GM19463 (cell line): ENCODE measurements at regions not wholly inside any gene's neighbourhood (a gene's known extent, or its start where the extent isn't known, plus 50 kb on each side); places are given as distances from the start of the nearest gene placed in this dataset.
"Not testable (repeated sequence)": the region's sequence is repeated elsewhere in the genome, so short reads cannot be mapped to it uniquely, and the experiment has no call there.

Experiments
- ATAC-seq: cut with Tn5 transposase; IDR thresholded peaks from one replicate; pipeline ENCODE4 v1.9.1; 2021; ENCODE audit warnings: mild to moderate bottlenecking, moderate library complexity; ENCODE audit not compliant: unreplicated experiment

DNA sequence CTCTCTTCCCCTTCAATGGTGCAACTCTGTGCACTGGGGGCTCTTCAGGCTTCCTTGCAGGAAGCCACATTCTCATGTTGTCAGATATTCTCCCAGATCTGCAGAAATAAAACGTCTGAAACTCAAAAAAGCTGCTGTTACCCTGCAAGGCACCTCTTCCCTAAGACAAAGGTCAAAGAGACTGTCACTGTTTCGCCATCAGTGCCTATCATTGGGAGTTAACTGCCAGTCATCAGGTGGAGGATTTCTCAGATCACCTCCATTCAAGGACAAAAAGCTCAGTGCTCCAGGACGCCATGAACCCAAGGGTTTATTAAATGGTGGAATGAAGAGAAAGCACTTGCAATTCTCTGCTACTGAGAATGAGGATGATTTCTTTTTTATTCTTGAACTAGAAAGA is 144.6 kb upstream of the PALS2 start:
- ATAC-seq: no peak

- ATAC-seq: no peak
These were observed 140.6 kb upstream of the PALS2 start for GRCh38 chr7:24432677-24433076.

DNA sequence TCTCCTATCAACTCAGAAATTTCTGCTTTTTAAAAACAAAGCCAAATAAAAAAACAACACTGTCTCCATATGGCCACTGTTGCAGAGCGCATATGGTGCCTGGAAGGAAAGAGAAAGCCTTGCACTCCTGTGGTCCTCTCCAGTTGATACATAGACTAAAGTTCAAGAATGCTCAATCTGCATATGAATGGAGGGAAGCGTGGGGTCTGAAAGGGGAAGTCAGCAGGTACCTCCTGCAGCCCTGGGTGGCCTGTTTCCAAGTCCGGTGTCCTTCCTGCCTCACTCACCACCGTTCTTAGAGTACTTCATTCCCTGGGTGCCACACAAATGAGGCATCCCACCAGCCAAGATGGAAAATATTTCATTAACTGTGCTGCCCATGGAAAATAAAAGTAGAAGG is 138.3 kb upstream of the PALS2 start:
- no peak for ATAC-seq

- no peak for ATAC-seq
These were observed 136.9 kb upstream of the PALS2 start for GRCh38 chr7:24436131-24436920.

- ATAC-seq: no peak
These were observed 135.0 kb upstream of the PALS2 start for GRCh38 chr7:24438232-24438631.

DNA sequence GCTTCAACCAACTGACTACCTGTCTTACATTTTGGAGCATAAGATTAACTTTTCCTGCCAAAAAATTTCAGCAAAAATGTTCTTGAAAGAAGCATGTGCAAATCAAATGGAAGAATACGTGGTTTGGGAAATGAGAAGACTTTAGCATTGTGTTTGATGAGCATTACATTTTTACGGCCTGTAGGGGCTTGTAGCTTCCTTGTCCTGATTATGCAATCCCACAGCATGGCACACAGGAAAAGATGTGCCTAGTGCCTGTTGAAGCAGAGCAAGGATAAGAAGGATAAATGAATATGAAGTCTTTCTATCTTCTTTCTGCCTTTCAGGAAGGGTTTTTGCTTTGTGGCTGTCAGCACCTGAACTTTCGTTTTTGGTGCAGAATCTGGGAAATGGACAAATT is 134.1 kb upstream of the PALS2 start:
- not testable (repeated sequence) for ATAC-seq

DNA sequence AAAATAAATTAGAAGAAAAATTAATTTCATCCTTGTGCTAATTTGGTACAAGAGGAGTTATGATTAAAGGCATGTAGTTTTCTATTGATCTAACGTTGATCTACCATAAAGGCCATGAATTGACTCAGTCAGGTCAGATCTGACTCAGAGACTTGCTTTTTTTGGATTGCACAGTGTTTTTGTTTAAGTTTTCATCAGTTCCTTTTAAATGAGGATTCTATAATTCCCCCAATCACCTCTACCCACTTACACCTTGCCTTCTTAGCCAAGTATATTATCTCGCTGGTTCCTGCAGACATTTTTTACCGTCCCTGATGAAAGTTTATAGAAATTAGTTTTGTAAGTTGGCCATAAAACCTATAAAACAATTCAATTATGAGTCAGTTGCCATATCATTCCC is 132.4 kb upstream of the PALS2 start:
- ATAC-seq: no peak

DNA sequence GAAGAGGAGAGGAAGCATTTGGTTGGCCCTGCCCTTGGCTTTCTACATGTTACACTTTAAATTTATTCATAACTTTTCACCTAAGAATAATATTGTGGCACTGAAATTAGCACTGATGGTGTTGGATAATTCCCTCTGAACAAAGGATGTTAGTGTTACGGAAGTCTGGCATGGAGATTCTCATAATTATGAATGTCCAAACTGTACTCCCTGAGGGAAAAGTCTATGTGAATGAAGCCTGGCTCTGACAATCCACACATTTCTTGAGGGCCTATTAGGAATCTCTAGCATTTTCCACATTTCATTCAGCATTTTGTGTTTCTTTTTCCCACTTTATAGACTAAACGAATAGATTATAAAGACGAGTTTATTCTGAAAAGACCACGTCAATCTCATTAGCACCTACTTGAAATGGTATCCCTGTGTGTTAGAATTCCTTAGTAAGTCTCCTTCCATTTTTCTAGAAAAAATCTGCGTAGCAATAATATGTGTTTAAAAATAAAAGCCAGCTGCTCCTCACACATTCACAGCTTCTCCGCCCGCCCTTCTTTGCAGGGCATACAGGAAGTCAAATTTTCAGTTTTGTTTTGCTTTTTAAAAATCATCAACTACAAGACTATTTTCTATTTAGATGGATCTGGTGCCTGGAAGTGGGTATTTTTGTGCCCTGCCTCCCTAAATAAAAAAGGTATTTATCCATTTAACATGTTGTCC is 131.8 kb upstream of the PALS2 start:
- ATAC-seq: no peak

DNA sequence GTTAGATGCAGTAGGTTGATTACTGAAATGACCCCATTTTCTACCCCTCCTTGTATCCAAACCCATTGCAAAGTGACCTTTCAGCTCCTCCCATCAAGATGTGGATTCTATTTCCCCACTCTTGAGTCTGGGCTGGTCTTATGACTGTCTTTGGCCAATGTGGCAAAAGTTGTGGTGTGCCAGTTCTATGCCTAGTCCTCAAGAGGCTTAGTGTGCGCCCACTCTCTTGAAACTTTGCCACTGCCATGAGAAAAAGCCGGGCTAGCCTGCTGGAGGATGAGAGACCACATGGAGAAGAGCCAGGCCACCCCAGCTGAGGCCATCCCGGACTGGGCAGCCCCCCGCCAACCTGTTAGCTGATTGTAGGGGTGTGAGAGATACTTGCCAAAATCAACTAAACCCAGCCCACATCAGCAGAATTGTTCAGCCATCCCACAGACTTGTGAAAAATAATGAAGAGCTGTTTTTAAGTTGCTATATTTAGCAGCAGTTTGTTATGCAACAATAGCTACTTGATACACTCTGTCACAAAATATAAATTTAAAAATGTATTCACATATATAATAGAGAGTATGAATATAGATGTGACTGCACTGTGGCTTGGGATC is 131.0 kb upstream of the PALS2 start:
- ATAC-seq: no peak

DNA sequence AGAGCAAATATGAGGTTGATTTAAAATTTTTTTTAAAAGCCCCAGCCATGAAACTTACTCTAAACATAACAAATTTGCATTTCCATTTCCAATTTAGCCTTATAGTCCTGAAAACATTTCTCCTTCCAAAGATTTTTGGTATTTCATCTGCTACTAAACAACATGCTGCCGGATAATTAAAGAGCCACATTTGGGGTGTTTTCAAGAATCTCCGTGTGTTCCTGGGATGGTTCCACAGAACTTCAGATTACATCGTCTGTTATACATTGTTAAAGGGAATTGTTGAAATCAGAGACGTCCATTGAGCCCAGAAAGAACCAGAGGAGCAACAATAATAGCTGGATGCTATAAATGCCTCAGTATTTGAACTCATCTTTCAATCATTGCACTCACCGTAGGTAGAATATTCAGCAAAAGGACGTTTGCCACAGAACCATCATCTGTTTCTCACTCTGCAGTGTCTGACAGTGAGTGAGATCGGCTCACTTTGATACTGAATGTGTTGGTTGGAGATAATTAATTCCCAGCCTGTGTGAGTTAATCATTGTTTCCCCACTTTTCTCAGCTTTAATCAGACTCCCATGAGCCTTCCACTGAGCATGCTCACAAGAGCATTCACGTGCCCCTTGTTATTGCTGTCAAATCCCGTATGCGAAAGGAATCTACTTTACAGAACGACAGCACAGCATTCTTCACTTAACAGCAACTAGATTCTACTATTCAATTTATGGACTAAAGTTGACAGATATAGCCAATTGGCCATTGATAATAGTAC is 128.4 kb upstream of the PALS2 start:
- no peak for ATAC-seq

DNA sequence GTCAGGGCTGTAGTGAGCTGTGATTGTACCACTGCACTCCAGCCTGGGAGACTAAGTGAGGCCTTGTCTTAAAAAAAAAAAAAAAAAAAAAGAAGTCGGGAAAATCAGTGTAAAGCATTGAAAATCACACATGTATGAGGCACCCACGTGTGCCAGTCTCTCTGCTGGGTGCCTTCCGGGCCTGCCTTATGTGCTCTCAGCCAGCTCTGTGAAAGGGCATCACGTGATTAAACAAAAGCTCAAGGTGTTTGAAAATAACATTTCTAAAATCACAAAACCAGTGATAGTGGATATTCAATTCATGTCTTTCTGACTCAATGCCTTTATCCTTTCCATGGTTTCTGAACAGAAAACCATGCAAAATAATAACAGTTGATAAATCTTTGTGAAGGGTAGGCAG is 125.2 kb upstream of the PALS2 start:
- no peak for ATAC-seq

DNA sequence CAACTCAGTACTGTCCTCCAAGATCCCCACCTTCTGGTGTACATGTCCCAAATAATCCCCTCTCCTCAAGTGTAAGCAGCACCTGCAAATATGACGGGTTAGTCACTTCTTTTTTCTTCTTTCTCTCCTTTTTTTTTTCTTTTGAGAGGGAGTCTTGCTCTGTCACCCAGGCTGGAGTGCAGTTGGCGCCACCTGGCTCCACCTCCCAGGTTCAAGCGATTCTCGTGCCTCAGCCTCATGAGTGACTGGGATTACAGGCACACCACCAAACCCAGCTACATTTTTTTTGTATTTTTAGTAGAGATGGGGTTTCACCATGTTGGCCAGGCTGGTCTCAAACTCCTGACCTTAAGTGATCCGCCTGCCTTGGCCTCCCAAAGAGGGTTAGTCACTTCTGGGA is 123.8 kb upstream of the PALS2 start:
- ATAC-seq: not testable (repeated sequence)

GRCh38 chr7:24455813-24456525 is 117.3 kb upstream of the PALS2 start:
- peak; percentile 85 for ATAC-seq

- ATAC-seq: peak; percentile 67
These were observed 116.6 kb upstream of the PALS2 start for GRCh38 chr7:24456526-24457218.

GRCh38 chr7:24457219-24457558 is 116.1 kb upstream of the PALS2 start:
- no peak for ATAC-seq

GRCh38 chr7:24462117-24462516 is 111.1 kb upstream of the PALS2 start:
- no peak for ATAC-seq

- ATAC-seq: no peak
These were observed 110.3 kb upstream of the PALS2 start for GRCh38 chr7:24462984-24463383.

DNA sequence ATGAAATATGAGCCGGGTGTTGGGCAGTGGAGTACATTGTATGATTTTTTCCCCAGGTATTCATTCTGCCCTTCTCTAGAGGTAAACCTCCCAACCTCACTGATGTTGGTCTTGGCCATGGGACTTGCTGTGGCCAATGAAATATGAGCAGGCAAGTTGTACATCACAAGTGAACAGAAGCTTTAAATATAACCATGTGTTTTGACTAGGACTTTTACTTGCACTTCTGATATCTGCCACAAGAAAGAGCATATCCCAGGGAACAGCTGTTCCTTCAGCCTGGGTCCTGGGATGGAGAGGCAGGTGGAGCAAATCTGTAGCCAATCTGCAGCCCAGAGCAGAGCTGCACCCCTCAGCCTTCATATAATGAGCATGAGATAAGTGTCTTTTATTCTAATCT is 109.8 kb upstream of the PALS2 start:
- no peak for ATAC-seq

DNA sequence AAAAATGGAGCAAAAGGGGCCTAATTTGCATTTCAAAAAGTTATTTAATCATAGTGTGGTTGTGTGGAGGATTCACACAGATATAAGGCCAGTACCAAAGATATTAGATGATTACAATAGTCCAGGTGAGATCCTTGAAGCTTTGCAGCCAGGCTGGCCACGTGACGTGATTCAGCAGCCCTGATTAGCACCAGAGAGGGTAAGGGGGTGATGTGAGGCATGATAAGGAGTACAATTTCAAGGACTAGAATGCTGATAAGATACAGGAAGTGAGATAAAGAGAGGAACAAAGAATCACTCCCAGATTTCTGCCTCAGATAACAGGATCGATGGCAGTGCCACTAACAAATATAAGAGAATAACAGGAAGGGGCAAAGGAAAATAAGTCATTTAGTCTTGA is 108.4 kb upstream of the PALS2 start:
- no peak for ATAC-seq

GRCh38 chr7:24466168-24466768 is 107.0 kb upstream of the PALS2 start:
- ATAC-seq: no peak
